ENCODE measurements at regions not wholly inside any gene's neighbourhood (a gene's known extent, or its start where the extent isn't known, plus 50 kb on each side); places are given as distances from the start of the nearest gene placed in this dataset.

DNA sequence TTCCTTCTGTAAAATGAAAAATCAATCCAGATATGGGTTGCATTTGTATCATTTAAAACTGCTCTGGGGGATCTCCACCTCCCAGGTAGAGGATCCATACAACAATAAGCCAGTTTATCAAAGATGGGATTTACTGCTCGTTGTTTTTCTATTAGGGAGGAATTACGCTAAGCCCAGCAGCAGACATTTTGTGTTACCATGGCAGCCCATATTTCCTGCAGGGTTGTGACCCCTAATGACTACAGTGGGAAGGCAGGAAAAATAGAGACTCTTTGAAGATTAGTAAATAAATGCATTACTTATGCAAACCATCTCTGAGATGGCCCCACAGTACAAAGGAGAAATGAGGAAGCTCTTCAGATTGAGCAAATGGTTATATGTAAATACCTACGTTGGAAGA, 253.4 kb upstream of the GPR101 start:
- 87% methylated on average over 2 of the region's 3 CpGs; no CpG with 5 or more reads in 1 of the 2 experiments for WGBS, 2 experiments (ENCODE audit: insufficient coverage in 1 of 2, insufficient read length in 1 of 2)
- H3K4me1 Mint-ChIP-seq, result no peaks in the 10 kb centered on the region
- H3K9me3 ChIP-seq (ENCODE audit: control insufficient read depth, low read length), result no peaks in the 10 kb centered on the region
- H3K27me3 Mint-ChIP-seq (ENCODE audit: insufficient read depth), result no peaks in the 10 kb centered on the region
- no peak overlapping the region for H3K4me3 Mint-ChIP-seq
- H3K27ac Mint-ChIP-seq, result no peak overlapping the region
- H3K4me1 ChIP-seq (ENCODE audit: control insufficient read depth, insufficient read depth, low read length), result no peaks in the 10 kb centered on the region
- H3K36me3 ChIP-seq (ENCODE audit: control insufficient read depth, insufficient read depth, low read length), result no peaks in the 10 kb centered on the region
- H3K27me3 ChIP-seq (ENCODE audit: control insufficient read depth, insufficient read depth, low read length, poor library complexity, severe bottlenecking), result no peaks in the 10 kb centered on the region
- no peak overlapping the region for H3K4me3 ChIP-seq (ENCODE audit: low read length)
- peaks cover 58% of the 10 kb centered on the region for H3K9me3 Mint-ChIP-seq
- DNase-seq, result no peak
- no peak overlapping the region for H3K9ac ChIP-seq (ENCODE audit: extremely low read depth, low read length, poor library complexity, severe bottlenecking)
- TF ChIP-seq CTCF (conservative IDR thresholded peaks at IDR 0.05), result no peak
- H3K36me3 Mint-ChIP-seq (ENCODE audit: low read depth), result no peaks in the 10 kb centered on the region
- H3K27ac ChIP-seq (ENCODE audit: low read depth, low read length), result no peak overlapping the region

DNA sequence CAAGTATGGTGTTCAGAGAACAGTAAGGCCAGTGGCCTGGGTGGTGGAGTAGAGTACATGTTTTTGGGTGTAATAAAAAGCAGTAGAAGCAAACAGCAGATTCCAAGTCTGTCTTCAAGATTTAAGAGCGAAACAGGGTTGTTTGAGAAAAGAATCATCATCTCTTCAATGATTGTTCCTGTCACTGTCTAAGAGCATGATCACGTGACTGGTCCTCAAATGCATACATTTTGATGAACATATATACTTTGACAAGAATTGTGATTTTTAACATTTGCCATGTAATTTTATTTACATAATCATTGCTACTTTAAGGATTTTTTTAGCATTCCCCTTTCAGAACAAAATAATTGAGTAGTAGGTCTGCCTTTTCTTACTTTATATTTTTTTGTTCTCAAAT, 252.6 kb upstream of the GPR101 start:
- Histone ChIP-seq H3K9me3 (ENCODE audit: control insufficient read depth, low read length) (no peaks in the 10 kb centered on the region), H3K4me3 (ENCODE audit: low read length) (no peak overlapping the region), H3K27ac (ENCODE audit: low read depth, low read length) (no peak overlapping the region), H3K4me1 (ENCODE audit: control insufficient read depth, insufficient read depth, low read length) (no peaks in the 10 kb centered on the region), H3K9ac (ENCODE audit: extremely low read depth, low read length, poor library complexity, severe bottlenecking) (no peak overlapping the region), H3K27me3 (ENCODE audit: control insufficient read depth, insufficient read depth, low read length, poor library complexity, severe bottlenecking) (no peaks in the 10 kb centered on the region), H3K36me3 (ENCODE audit: control insufficient read depth, insufficient read depth, low read length) (no peaks in the 10 kb centered on the region)
- no peak for TF ChIP-seq CTCF (conservative IDR thresholded peaks at IDR 0.05)
- H3K27ac Mint-ChIP-seq, result no peak overlapping the region
- no peaks in the 10 kb centered on the region for H3K36me3 Mint-ChIP-seq (ENCODE audit: low read depth)
- peaks cover 55% of the 10 kb centered on the region for H3K9me3 Mint-ChIP-seq
- WGBS, 2 experiments (ENCODE audit: insufficient coverage in 1 of 2, insufficient read length in 1 of 2), result 94% methylated on average over 1 of the region's 2 CpGs; no CpG with 5 or more reads in 1 of the 2 experiments
- H3K27me3 Mint-ChIP-seq (ENCODE audit: insufficient read depth), result no peaks in the 10 kb centered on the region
- DNase-seq, result no peak
- no peak overlapping the region for H3K4me3 Mint-ChIP-seq
- peaks cover 5% of the 10 kb centered on the region for H3K4me1 Mint-ChIP-seq

- Mint-ChIP-seq H3K4me1 (peaks cover 14% of the 10 kb centered on the region), H3K9me3 (peaks cover 32% of the 10 kb centered on the region), H3K4me3 (no peak overlapping the region), H3K27me3 (ENCODE audit: insufficient read depth) (no peaks in the 10 kb centered on the region), H3K27ac (no peak overlapping the region), H3K36me3 (ENCODE audit: low read depth) (no peaks in the 10 kb centered on the region)
- Histone ChIP-seq H3K4me1 (ENCODE audit: control insufficient read depth, insufficient read depth, low read length) (no peaks in the 10 kb centered on the region), H3K27me3 (ENCODE audit: control insufficient read depth, insufficient read depth, low read length, poor library complexity, severe bottlenecking) (no peaks in the 10 kb centered on the region), H3K9ac (ENCODE audit: extremely low read depth, low read length, poor library complexity, severe bottlenecking) (no peak overlapping the region), H3K9me3 (ENCODE audit: control insufficient read depth, low read length) (no peaks in the 10 kb centered on the region), H3K36me3 (ENCODE audit: control insufficient read depth, insufficient read depth, low read length) (no peaks in the 10 kb centered on the region), H3K4me3 (ENCODE audit: low read length) (no peak overlapping the region), H3K27ac (ENCODE audit: low read depth, low read length) (no peak overlapping the region)
- DNase-seq, result no peak
- 96% methylated on average over 4 of the region's 4 CpGs; no CpG with 5 or more reads in 1 of the 2 experiments for WGBS, 2 experiments (ENCODE audit: insufficient coverage in 1 of 2, insufficient read length in 1 of 2)
- no peak for TF ChIP-seq CTCF (conservative IDR thresholded peaks at IDR 0.05)
These were observed 245.0 kb upstream of the GPR101 start for GRCh38 chrX:137278825-137279224.

Measured in endodermal cell (in vitro differentiated cells).